DOHH2 (cell line): ENCODE measurements at regions not wholly inside any gene's neighbourhood (a gene's known extent, or its start where the extent isn't known, plus 50 kb on each side); places are given as distances from the start of the nearest gene placed in this dataset.

Experiments used
- H3F3A ChIP-seq: fragments of 200-600 bp; sonication (generic), shearing (Covaris generic); 2 replicates; pipeline ENCODE4 v1.6.0; 2016; ENCODE audit warnings: antibody characterized with exemption, mild to moderate bottlenecking; ENCODE audit not compliant: control insufficient read depth, insufficient read depth
- H3K27ac ChIP-seq: fragments of 200-600 bp; sonication (generic); 2 replicates; pipeline ENCODE4 v1.5.1; 2014; ENCODE audit warnings: low read depth, mild to moderate bottlenecking, low read length, moderate library complexity
- H3K27me3 ChIP-seq: fragments of 200-600 bp; sonication (generic); 2 replicates; pipeline ENCODE4 v1.6.1; 2014; ENCODE audit warnings: mild to moderate bottlenecking, low read length, mixed read lengths; ENCODE audit not compliant: control insufficient read depth
- H3K36me3 ChIP-seq: fragments of 200-600 bp; sonication (generic); 2 replicates; pipeline ENCODE4 v1.6.1; 2014; ENCODE audit warnings: mild to moderate bottlenecking, low read length, moderate library complexity, mixed read lengths; ENCODE audit not compliant: control insufficient read depth
- H3K4me1 ChIP-seq: fragments of 200-600 bp; sonication (generic); 2 replicates; pipeline ENCODE4 v1.6.1; 2014; ENCODE audit warnings: mild to moderate bottlenecking, low read length, mixed read lengths; ENCODE audit not compliant: control insufficient read depth
- H3K4me2 ChIP-seq: fragments of 200-600 bp; sonication (generic); 2 replicates; pipeline ENCODE4 v1.6.0; 2014; ENCODE audit warnings: mild to moderate bottlenecking, low read length, moderate library complexity
- H3K4me3 ChIP-seq: fragments of 200-600 bp; sonication (generic); 2 replicates; pipeline ENCODE4 v1.5.1; 2014; ENCODE audit warnings: mild to moderate bottlenecking, low read length, mixed read lengths
- H3K79me2 ChIP-seq: fragments of 200-600 bp; sonication (generic); 2 replicates; pipeline ENCODE4 v1.6.1; 2014; ENCODE audit warnings: mild to moderate bottlenecking, low read length, mixed read lengths; ENCODE audit not compliant: control insufficient read depth
- H3K9me2 ChIP-seq: fragments of 200-600 bp; sonication (generic); replicated peaks from 2 replicates; pipeline ENCODE4 v1.6.1; 2014; ENCODE audit warnings: mild to moderate bottlenecking, low read length, mixed read lengths; ENCODE audit not compliant: control insufficient read depth
- H3K9me3 ChIP-seq: fragments of 200-600 bp; sonication (generic); 2 replicates; pipeline ENCODE4 v1.6.1; 2014; ENCODE audit warnings: antibody characterized with exemption, low read length, mixed read lengths; ENCODE audit not compliant: control insufficient read depth, insufficient read depth
- H4K20me1 ChIP-seq: fragments of 200-600 bp; sonication (generic); 2 replicates; pipeline ENCODE4 v1.6.0; 2014; ENCODE audit warnings: low read depth, mild to moderate bottlenecking, antibody characterized with exemption, low read length, moderate library complexity; ENCODE audit not compliant: control insufficient read depth, insufficient read depth
- CTCF ChIP-seq: fragments of 200-600 bp; sonication (generic); IDR thresholded peaks from one replicate; pipeline ENCODE4 v1.5.1; 2014; ENCODE audit warnings: antibody characterized with exemption, mild to moderate bottlenecking, low read depth, low read length; ENCODE audit not compliant: poor library complexity, severe bottlenecking
- EZH2phosphoT487 ChIP-seq: fragments of 200-600 bp; sonication (generic); IDR thresholded peaks from 2 replicates; pipeline ENCODE4 v1.6.1; 2017; ENCODE audit warnings: borderline replicate concordance, mild to moderate bottlenecking, antibody characterized with exemption, low read length, moderate library complexity, mixed read lengths

DNA sequence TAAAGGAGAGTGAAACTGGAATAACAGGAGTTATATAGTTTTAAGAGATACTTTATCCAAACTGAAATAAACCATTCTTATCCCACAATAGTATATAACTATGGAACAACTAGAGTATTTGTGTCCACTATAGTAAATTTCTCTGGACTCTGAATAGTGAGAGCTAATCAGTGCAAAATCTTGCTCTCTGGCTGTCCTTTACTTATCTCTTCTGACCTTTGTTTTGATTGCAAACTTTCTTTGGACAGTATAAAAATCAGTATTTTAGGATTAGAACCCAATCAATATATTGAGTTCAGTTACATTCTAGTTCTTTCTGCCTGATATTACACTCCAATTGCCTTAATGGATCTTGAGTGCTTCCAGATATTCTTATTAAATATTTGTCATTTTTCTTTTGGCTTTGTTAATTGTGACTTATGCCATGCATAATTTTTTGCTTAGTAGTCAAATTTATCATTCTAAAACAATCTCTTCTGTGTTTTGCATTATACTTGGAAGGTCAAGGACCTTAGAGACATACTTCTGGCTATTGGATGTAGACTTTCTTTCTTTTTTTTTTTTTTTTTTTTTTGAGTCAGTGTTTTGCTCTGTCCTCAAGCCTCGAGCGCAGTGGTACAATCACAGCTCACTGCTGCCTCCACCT, 89.9 kb upstream of the AMN1 start:
- Histone ChIP-seq H3K36me3 (no peaks in the 10 kb centered on the region), H3F3A (no peaks in the 10 kb centered on the region; the same call in 1 of the 2 replicates), H3K9me2 (no peaks in the 10 kb centered on the region), H3K79me2 (no peaks in the 10 kb centered on the region), H3K27ac (no peak overlapping the region), H3K9me3 (no peaks in the 10 kb centered on the region), H3K4me2 (no peak overlapping the region), H3K4me1 (peaks cover 8% of the 10 kb centered on the region; the same call in 1 of the 2 replicates), H3K4me3 (no peak overlapping the region), H3K27me3 (no peaks in the 10 kb centered on the region), H4K20me1 (no peaks in the 10 kb centered on the region)
- no peak for TF ChIP-seq CTCF
- no peak for TF ChIP-seq EZH2phosphoT487

- Histone ChIP-seq H3K27me3 (no peaks in the 10 kb centered on the region), H3K27ac (no peak overlapping the region), H3F3A (no peaks in the 10 kb centered on the region; the same call in none of the 2 replicates), H3K4me2 (no peak overlapping the region), H3K9me2 (no peaks in the 10 kb centered on the region), H3K4me3 (no peak overlapping the region), H3K4me1 (peaks cover 14% of the 10 kb centered on the region), H3K79me2 (no peaks in the 10 kb centered on the region), H4K20me1 (no peaks in the 10 kb centered on the region), H3K36me3 (no peaks in the 10 kb centered on the region), H3K9me3 (no peaks in the 10 kb centered on the region)
- no peak for TF ChIP-seq CTCF
- TF ChIP-seq EZH2phosphoT487: no peak
These were observed 88.3 kb upstream of the AMN1 start for GRCh38 chr12:31817120-31817519.

DNA sequence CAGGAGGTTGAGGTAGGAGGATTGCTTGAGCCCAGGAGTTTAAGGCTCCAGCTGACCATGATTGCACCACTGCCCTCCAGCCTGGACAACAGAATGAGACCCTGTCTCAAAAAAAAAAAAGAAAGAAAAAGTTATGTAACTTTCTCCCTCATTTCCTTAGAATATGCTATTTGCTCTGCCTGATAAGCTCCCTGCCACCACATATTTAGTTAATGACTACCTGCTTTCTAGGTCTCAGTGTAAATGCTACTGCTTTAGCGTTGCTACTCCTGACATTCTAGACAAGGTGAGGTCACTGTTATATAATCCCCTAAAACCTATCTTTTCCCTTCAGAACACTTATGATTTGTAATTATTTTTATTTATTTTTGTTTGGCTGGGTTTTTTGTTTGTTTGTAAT, 86.3 kb upstream of the AMN1 start:
- no peaks in the 10 kb centered on the region for H3K9me3 ChIP-seq

More for the DNA sequence above, 86.3 kb upstream of the AMN1 start:
- H3K4me1 ChIP-seq: peaks cover 24% of the 10 kb centered on the region
- no peaks in the 10 kb centered on the region for H3K27me3 ChIP-seq
- no peaks in the 10 kb centered on the region for H3K36me3 ChIP-seq
- H3F3A ChIP-seq: peaks cover 6% of the 10 kb centered on the region
- TF ChIP-seq EZH2phosphoT487 (no peak), CTCF (no peak)
- no peaks in the 10 kb centered on the region for H4K20me1 ChIP-seq
- no peak overlapping the region for H3K27ac ChIP-seq
- no peaks in the 10 kb centered on the region for H3K79me2 ChIP-seq
- no peak overlapping the region for H3K4me2 ChIP-seq
- no peaks in the 10 kb centered on the region for H3K9me2 ChIP-seq
- no peak overlapping the region for H3K4me3 ChIP-seq
